ENCODE measurements at regions not wholly inside any gene's neighbourhood (a gene's known extent, or its start where the extent isn't known, plus 50 kb on each side); places are given as distances from the start of the nearest gene placed in this dataset.

- TF ChIP-seq YY1 (IDR thresholded peaks at IDR 0.05; ENCODE audit: low read depth) (no peak), CEBPB (IDR thresholded peaks at IDR 0.05) (no peak), TAF1 (IDR thresholded peaks at IDR 0.05; ENCODE audit: low read depth) (no peak), EP300 (IDR thresholded peaks at IDR 0.05; ENCODE audit: borderline replicate concordance) (no peak), CREB1 (IDR thresholded peaks at IDR 0.05; ENCODE audit: low read depth) (no peak), TCF12 (IDR thresholded peaks at IDR 0.05; ENCODE audit: low read depth) (no peak), TEAD4 (IDR thresholded peaks at IDR 0.05) (no peak), RAD21 (IDR thresholded peaks at IDR 0.05; ENCODE audit: low read depth) (no peak), MAX (IDR thresholded peaks at IDR 0.05) (no peak), NFIC (IDR thresholded peaks at IDR 0.05) (no peak), EGR1 (IDR thresholded peaks at IDR 0.05) (no peak), ZBTB7A (IDR thresholded peaks at IDR 0.05; ENCODE audit: low read depth) (no peak), USF1 (IDR thresholded peaks at IDR 0.05) (no peak)
- TF ChIP-seq, protein P1, sequence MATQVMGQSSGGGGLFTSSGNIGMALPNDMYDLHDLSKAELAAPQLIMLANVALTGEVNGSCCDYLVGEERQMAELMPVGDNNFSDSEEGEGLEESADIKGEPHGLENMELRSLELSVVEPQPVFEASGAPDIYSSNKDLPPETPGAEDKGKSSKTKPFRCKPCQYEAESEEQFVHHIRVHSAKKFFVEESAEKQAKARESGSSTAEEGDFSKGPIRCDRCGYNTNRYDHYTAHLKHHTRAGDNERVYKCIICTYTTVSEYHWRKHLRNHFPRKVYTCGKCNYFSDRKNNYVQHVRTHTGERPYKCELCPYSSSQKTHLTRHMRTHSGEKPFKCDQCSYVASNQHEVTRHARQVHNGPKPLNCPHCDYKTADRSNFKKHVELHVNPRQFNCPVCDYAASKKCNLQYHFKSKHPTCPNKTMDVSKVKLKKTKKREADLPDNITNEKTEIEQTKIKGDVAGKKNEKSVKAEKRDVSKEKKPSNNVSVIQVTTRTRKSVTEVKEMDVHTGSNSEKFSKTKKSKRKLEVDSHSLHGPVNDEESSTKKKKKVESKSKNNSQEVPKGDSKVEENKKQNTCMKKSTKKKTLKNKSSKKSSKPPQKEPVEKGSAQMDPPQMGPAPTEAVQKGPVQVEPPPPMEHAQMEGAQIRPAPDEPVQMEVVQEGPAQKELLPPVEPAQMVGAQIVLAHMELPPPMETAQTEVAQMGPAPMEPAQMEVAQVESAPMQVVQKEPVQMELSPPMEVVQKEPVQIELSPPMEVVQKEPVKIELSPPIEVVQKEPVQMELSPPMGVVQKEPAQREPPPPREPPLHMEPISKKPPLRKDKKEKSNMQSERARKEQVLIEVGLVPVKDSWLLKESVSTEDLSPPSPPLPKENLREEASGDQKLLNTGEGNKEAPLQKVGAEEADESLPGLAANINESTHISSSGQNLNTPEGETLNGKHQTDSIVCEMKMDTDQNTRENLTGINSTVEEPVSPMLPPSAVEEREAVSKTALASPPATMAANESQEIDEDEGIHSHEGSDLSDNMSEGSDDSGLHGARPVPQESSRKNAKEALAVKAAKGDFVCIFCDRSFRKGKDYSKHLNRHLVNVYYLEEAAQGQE (IDR thresholded peaks at IDR 0.05; ENCODE audit: low read depth), result no peak
Measured at GRCh38 chr20:24102749-24103333, 114.3 kb upstream of the GGTLC1 start.

All from Ishikawa (cell line).